Trophoblast cell (in vitro differentiated cells and primary cell): ENCODE measurements at regions not wholly inside any gene's neighbourhood (a gene's known extent, or its start where the extent isn't known, plus 50 kb on each side); places are given as distances from the start of the nearest gene placed in this dataset.
"Not testable (repeated sequence)": the region's sequence is repeated elsewhere in the genome, so short reads cannot be mapped to it uniquely, and the experiment has no call there.

Experiments
- DNase-seq, 2 donors: peaks; one replicate each; pipeline ENCODE4 v3.0.0-alpha.2; 2016
- H2AFZ ChIP-seq: 2 replicates; pipeline ENCODE4 v1.6.1; 2013; ENCODE audit warnings: low read length, moderate library complexity, mild to moderate bottlenecking; ENCODE audit not compliant: insufficient read depth, poor library complexity
- H2AK5ac ChIP-seq: 2 replicates; pipeline ENCODE4 v1.6.1; 2013; ENCODE audit warnings: mild to moderate bottlenecking, low read length
- H2BK120ac ChIP-seq: 2 replicates; pipeline ENCODE4 v1.6.1; 2013; ENCODE audit warnings: low read length, mild to moderate bottlenecking, moderate library complexity; ENCODE audit not compliant: insufficient read depth, poor library complexity
- H2BK12ac ChIP-seq: 2 replicates; pipeline ENCODE4 v1.6.1; 2013; ENCODE audit warnings: mild to moderate bottlenecking, low read length, moderate library complexity
- H2BK5ac ChIP-seq: 2 replicates; pipeline ENCODE4 v1.6.1; 2013; ENCODE audit warnings: low read length, low read depth, moderate library complexity, mild to moderate bottlenecking; ENCODE audit not compliant: poor library complexity
- H3K14ac ChIP-seq: 2 replicates; pipeline ENCODE4 v1.6.1; 2013; ENCODE audit warnings: mild to moderate bottlenecking, low read length
- H3K18ac ChIP-seq: 2 replicates; pipeline ENCODE4 v1.6.1; 2013; ENCODE audit warnings: mild to moderate bottlenecking, low read length
- H3K23ac ChIP-seq: 2 replicates; pipeline ENCODE4 v1.6.1; 2013; ENCODE audit warnings: low read length
- H3K27ac ChIP-seq: 2 replicates; pipeline ENCODE4 v1.5.1; 2013; ENCODE audit warnings: low read depth, mild to moderate bottlenecking, inconsistent platforms, low read length, moderate library complexity
- H3K27me3 ChIP-seq: 2 replicates; pipeline ENCODE4 v1.6.1; 2013; ENCODE audit warnings: inconsistent platforms, mild to moderate bottlenecking, low read length, moderate library complexity; ENCODE audit not compliant: insufficient read depth
- H3K36me3 ChIP-seq, 2 experiments: 1 replicate in 1 of 2; 2 replicates in 1 of 2; pipeline ENCODE4 v1.6.1; 2013; ENCODE audit warnings: low read length in 2 of 2, mild to moderate bottlenecking in 2 of 2, moderate library complexity in 1 of 2; ENCODE audit not compliant: insufficient read depth in 2 of 2, control insufficient read depth in 1 of 2
- H3K4ac ChIP-seq: 2 replicates; pipeline ENCODE4 v1.6.1; 2013; ENCODE audit warnings: low read depth, mild to moderate bottlenecking, low read length, moderate library complexity
- H3K4me1 ChIP-seq, 2 experiments: 1 replicate in 1 of 2; 2 replicates in 1 of 2; pipeline ENCODE4 v1.6.1; 2013; ENCODE audit warnings: low read length in 2 of 2, mild to moderate bottlenecking in 2 of 2, moderate library complexity in 1 of 2; ENCODE audit not compliant: insufficient read depth in 2 of 2, control insufficient read depth in 1 of 2
- H3K4me2 ChIP-seq: 2 replicates; pipeline ENCODE4 v1.6.1; 2013; ENCODE audit warnings: inconsistent platforms, mild to moderate bottlenecking, low read length, moderate library complexity
- H3K4me3 ChIP-seq: 2 replicates; pipeline ENCODE4 v1.5.1; 2013; ENCODE audit warnings: mild to moderate bottlenecking, low read depth, low read length, inconsistent platforms
- H3K79me1 ChIP-seq: one replicate; pipeline ENCODE4 v1.6.1; 2013; ENCODE audit warnings: low read length
- H3K79me2 ChIP-seq: 2 replicates; pipeline ENCODE4 v1.6.1; 2013; ENCODE audit warnings: low read length, mild to moderate bottlenecking; ENCODE audit not compliant: control insufficient read depth, insufficient read depth, poor library complexity
- H3K9ac ChIP-seq: 2 replicates; pipeline ENCODE4 v1.6.1; 2013; ENCODE audit warnings: mild to moderate bottlenecking, low read length
- H3K9me3 ChIP-seq: 2 replicates; pipeline ENCODE4 v1.6.1; 2013; ENCODE audit warnings: low read depth, mild to moderate bottlenecking, control low read depth, inconsistent platforms, low read length; ENCODE audit not compliant: insufficient read depth
- H4K12ac ChIP-seq: 2 replicates; pipeline ENCODE4 v1.6.1; 2013; ENCODE audit warnings: low read depth, mild to moderate bottlenecking, low read length, moderate library complexity
- H4K8ac ChIP-seq: 2 replicates; pipeline ENCODE4 v1.6.1; 2013; ENCODE audit warnings: low read depth, mild to moderate bottlenecking, low read length, moderate library complexity
- H4K91ac ChIP-seq: one replicate; pipeline ENCODE4 v1.6.1; 2013; ENCODE audit warnings: low read depth, mild to moderate bottlenecking, low read length, moderate library complexity
- WGBS: extraction: QIAGEN DNeasy Blood & Tissue Kit; methylation state at CpG from one replicate; pipeline ENCODE4 v1.1.7; 2013; ENCODE audit warnings: missing lambda C conversion rate; ENCODE audit not compliant: insufficient read length, insufficient coverage; ENCODE audit errors: extremely low coverage; 5-methylcytosine and 5-hydroxymethylcytosine counted together

DNA sequence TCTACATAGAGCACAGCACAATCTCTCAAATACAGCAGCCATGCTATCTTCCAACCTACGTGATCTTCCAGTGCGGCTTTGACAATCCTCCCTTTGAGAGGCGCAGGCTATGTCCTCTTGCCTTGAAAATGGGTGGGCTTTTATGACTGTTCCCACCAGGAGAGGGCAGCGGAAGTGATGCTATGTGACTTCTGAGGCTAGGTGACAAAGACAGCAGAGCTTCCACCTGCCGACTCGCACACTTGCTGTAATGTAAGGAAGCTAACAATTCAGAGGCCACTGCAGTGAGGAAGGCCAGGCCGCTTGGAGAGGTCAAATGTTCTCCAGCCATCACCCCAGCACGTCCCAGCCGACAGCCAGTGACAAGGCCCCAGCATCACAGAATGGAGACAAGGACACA lies 65.8 kb downstream of the MRPL57 start:
- no peaks in the 10 kb centered on the region for H3K4me1 ChIP-seq
- H2BK12ac ChIP-seq: no peak overlapping the region
- no peak overlapping the region for H2BK120ac ChIP-seq
- H4K12ac ChIP-seq: no peak overlapping the region
- no peak overlapping the region for H3K27ac ChIP-seq
- H3K23ac ChIP-seq: no peak overlapping the region
- H3K4me2 ChIP-seq: no peak overlapping the region
- no peak overlapping the region for H2BK5ac ChIP-seq
- H3K4me3 ChIP-seq: no peak overlapping the region
- H3K4ac ChIP-seq: no peak overlapping the region
- H4K91ac ChIP-seq: no peak overlapping the region
- H3K79me1 ChIP-seq: no peaks in the 10 kb centered on the region
- no peak overlapping the region for H3K18ac ChIP-seq
- no peak overlapping the region for H2AK5ac ChIP-seq
- WGBS: no CpG with 5 or more reads among the region's 9 CpGs
- H4K8ac ChIP-seq: no peak overlapping the region
- H3K27me3 ChIP-seq: no peaks in the 10 kb centered on the region
- no peaks in the 10 kb centered on the region for H3K36me3 ChIP-seq
- H3K9ac ChIP-seq: no peak overlapping the region
- DNase-seq: no peak
- H3K79me2 ChIP-seq: no peaks in the 10 kb centered on the region
- H2AFZ ChIP-seq: no peak overlapping the region
- no peak overlapping the region for H3K14ac ChIP-seq
- H3K9me3 ChIP-seq: peaks cover 3% of the 10 kb centered on the region

DNA sequence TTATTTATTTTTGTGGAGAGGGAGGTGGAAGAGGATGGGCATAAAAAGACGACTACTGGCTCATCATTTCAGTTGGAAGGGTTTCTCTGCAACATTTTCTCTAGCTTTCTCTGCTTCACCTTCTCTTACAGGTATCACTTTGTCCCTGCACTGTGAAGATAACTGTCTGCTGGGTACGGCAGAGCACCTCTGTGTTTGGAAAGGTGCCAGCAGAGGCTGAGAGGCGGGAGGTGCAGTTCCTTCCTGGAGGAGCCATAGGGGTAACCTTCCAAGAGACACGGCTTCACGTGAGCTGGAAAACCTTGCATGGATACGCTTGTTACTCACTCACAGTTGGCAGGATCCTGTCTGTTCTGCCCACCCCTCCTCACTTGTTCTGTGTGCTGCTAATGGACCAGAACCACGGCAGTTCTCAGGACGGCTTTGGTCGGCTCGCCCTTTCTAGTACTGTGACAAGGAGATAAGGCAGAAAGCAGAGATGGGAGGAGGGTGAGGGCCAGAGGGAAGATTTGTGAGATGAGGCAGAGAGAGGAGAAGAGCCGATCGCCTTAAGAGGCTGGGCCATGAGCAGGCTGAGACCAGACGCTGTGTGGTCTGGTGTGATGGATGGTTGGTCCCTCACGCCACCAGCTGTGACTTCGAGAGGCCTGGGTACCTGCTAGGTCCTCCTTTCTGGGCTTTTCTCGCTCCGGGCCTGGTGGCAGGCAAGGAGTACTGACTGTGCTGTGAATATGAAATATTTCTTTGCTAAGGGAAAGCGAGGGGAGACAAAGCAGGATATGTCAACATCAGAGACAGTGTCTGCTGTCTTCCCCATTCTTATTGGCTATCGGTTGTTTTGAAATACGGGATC lies 66.8 kb downstream of the MRPL57 start:
- Histone ChIP-seq H4K91ac (no peak overlapping the region), H3K23ac (no peak overlapping the region)
- no CpG with 5 or more reads among the region's 20 CpGs for WGBS

GRCh38 chr13:21243898-21244184 lies 67.4 kb downstream of the MRPL57 start:
- not testable (repeated sequence) for H3K27ac ChIP-seq, H3K79me1 ChIP-seq, DNase-seq, H3K27me3 ChIP-seq, H3K4ac ChIP-seq, H2BK5ac ChIP-seq, H2AFZ ChIP-seq, H3K14ac ChIP-seq, H3K36me3 ChIP-seq, H3K4me3 ChIP-seq, H3K79me2 ChIP-seq, H3K18ac ChIP-seq, H3K23ac ChIP-seq, H2AK5ac ChIP-seq, H3K9me3 ChIP-seq, H3K4me2 ChIP-seq, H4K8ac ChIP-seq, H3K4me1 ChIP-seq, H3K9ac ChIP-seq, H4K12ac ChIP-seq, H2BK120ac ChIP-seq, H4K91ac ChIP-seq, H2BK12ac ChIP-seq
- WGBS: no CpG with 5 or more reads among the region's 1 CpG

More for the DNA sequence above, 66.8 kb downstream of the MRPL57 start:
- H3K4me2 ChIP-seq: no peak overlapping the region
- H3K9ac ChIP-seq: no peak overlapping the region
- no peak overlapping the region for H3K27ac ChIP-seq
- no peak overlapping the region for H2AK5ac ChIP-seq
- H3K27me3 ChIP-seq: no peaks in the 10 kb centered on the region
- no peak overlapping the region for H2BK5ac ChIP-seq
- no peak overlapping the region for H3K14ac ChIP-seq
- no peak overlapping the region for H3K4ac ChIP-seq
- no peaks in the 10 kb centered on the region for H3K79me2 ChIP-seq
- H3K79me1 ChIP-seq: no peaks in the 10 kb centered on the region
- no peak overlapping the region for H2AFZ ChIP-seq
- no peaks in the 10 kb centered on the region for H3K36me3 ChIP-seq
- H3K9me3 ChIP-seq: no peaks in the 10 kb centered on the region
- H2BK120ac ChIP-seq: no peak overlapping the region
- H4K12ac ChIP-seq: no peak overlapping the region
- DNase-seq: no peak
- no peak overlapping the region for H2BK12ac ChIP-seq
- no peaks in the 10 kb centered on the region for H3K4me1 ChIP-seq
- no peak overlapping the region for H3K4me3 ChIP-seq
- H3K18ac ChIP-seq: no peak overlapping the region
- H4K8ac ChIP-seq: no peak overlapping the region

DNA sequence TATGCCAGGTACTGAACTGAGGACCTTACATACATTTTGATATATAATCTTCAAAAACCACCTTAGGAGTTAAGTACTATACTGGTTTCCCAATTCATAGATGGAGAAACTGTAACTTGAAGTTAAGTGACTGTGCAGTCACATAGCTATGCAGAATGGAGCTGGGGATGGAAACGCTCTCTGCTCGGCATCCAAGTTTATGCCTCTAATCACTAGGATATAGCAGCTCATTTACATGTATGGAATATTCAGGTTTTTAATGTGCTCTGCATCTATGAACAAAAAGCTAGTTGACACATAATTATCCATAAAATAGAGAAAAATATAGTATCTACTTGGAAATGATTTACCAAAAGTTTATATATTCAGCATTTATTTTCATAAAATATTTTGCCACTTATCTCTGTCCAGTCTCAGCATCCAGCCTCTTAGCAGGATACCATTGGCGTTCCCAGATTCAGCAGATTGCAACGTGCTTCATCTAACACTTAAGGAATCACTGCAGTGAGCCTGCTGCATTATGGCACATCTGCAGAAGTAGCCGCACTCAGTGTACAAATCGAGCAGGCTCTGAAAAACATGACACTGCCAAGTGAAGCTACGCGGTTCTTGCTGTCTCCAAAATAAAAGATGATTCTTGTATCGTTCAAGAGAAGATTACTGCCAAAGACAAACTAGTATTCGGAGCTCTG lies 70.4 kb downstream of the MRPL57 start:
- no peak for DNase-seq
- Histone ChIP-seq H3K4me1 (no peaks in the 10 kb centered on the region), H3K27me3 (no peaks in the 10 kb centered on the region), H3K14ac (no peak overlapping the region), H3K36me3 (no peaks in the 10 kb centered on the region), H3K4ac (no peak overlapping the region), H4K91ac (no peak overlapping the region), H2BK120ac (no peak overlapping the region), H3K79me1 (no peaks in the 10 kb centered on the region), H3K4me2 (no peak overlapping the region), H3K79me2 (no peaks in the 10 kb centered on the region), H2BK5ac (no peak overlapping the region), H3K9me3 (no peaks in the 10 kb centered on the region), H3K18ac (no peak overlapping the region), H2AK5ac (no peak overlapping the region), H2BK12ac (no peak overlapping the region), H3K9ac (no peak overlapping the region), H4K12ac (no peak overlapping the region), H3K27ac (no peak overlapping the region), H2AFZ (no peak overlapping the region), H3K4me3 (no peak overlapping the region), H4K8ac (no peak overlapping the region), H3K23ac (no peak overlapping the region)
- no CpG with 5 or more reads among the region's 10 CpGs for WGBS
